Choroid plexus epithelial cell (primary cell): ENCODE measurements at regions not wholly inside any gene's neighbourhood (a gene's known extent, or its start where the extent isn't known, plus 50 kb on each side); places are given as distances from the start of the nearest gene placed in this dataset.

Experiments
- DNase-seq: peaks from one replicate; pipeline ENCODE4 v3.0.0-alpha.2; 2010; ENCODE audit warnings: low read depth
- H3K4me3 ChIP-seq: 2 replicates; pipeline ENCODE4 v1.5.1; 2011; ENCODE audit warnings: low read depth, mild to moderate bottlenecking, control low read depth, low read length, moderate library complexity
- TF ChIP-seq, protein P1 (sequence below): conservative IDR thresholded peaks from 2 replicates; pipeline ENCODE4 v1.5.1; 2011; ENCODE audit warnings: low read depth, mild to moderate bottlenecking, control low read depth, inconsistent platforms, low read length, moderate library complexity

- H3K4me3 ChIP-seq: no peak overlapping the region
- TF ChIP-seq, protein P1, sequence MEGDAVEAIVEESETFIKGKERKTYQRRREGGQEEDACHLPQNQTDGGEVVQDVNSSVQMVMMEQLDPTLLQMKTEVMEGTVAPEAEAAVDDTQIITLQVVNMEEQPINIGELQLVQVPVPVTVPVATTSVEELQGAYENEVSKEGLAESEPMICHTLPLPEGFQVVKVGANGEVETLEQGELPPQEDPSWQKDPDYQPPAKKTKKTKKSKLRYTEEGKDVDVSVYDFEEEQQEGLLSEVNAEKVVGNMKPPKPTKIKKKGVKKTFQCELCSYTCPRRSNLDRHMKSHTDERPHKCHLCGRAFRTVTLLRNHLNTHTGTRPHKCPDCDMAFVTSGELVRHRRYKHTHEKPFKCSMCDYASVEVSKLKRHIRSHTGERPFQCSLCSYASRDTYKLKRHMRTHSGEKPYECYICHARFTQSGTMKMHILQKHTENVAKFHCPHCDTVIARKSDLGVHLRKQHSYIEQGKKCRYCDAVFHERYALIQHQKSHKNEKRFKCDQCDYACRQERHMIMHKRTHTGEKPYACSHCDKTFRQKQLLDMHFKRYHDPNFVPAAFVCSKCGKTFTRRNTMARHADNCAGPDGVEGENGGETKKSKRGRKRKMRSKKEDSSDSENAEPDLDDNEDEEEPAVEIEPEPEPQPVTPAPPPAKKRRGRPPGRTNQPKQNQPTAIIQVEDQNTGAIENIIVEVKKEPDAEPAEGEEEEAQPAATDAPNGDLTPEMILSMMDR: no peak
Observed at GRCh38 chr10:78410046-78410965, 376.6 kb downstream of the RPS24 start.

DNA sequence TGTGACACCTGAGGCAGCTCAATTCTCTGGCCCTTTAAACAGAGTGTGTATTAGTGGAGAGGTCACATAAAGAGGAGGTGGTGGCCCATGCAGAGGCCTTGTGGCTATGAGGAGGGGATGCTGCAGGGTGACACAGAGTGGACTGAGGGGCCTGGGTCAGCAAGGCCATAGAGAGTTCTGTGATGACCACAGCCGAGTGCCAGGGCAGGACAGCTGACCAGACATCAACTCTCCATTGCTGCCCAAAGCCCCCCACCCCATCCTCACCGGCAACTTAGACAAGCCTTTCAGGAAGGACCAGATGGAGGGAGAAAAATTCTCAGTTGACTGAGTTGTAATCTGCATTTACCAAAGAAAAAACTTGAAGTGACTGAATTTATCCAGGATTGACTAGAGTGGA lies 378.1 kb downstream of the RPS24 start:
- TF ChIP-seq, protein P1: no peak
- no peak for DNase-seq
- no peak overlapping the region for H3K4me3 ChIP-seq

More at GRCh38 chr10:78410046-78410965, 376.6 kb downstream of the RPS24 start:
- no peak for DNase-seq

DNA sequence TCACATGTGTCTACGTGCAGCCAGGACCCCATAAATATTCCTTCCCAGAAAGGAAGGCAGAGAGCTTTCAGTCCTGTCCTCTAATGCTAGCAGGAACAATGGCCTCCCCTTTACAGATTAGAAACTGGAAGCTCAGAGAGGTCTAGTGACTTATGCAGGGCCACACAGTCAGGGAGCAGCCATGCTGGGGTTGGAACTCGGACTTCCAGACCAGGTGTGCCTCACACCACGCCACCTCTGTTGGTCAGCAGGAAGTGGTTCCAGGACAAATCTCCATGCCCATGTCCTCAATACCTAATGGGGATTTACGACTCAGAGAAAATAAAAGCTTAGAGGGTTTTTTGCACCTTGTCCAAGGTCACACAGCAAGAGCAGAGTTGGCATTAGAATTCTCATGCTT lies 378.9 kb downstream of the RPS24 start:
- TF ChIP-seq, protein P1: no peak
- H3K4me3 ChIP-seq: no peak overlapping the region
- DNase-seq: no peak

DNA sequence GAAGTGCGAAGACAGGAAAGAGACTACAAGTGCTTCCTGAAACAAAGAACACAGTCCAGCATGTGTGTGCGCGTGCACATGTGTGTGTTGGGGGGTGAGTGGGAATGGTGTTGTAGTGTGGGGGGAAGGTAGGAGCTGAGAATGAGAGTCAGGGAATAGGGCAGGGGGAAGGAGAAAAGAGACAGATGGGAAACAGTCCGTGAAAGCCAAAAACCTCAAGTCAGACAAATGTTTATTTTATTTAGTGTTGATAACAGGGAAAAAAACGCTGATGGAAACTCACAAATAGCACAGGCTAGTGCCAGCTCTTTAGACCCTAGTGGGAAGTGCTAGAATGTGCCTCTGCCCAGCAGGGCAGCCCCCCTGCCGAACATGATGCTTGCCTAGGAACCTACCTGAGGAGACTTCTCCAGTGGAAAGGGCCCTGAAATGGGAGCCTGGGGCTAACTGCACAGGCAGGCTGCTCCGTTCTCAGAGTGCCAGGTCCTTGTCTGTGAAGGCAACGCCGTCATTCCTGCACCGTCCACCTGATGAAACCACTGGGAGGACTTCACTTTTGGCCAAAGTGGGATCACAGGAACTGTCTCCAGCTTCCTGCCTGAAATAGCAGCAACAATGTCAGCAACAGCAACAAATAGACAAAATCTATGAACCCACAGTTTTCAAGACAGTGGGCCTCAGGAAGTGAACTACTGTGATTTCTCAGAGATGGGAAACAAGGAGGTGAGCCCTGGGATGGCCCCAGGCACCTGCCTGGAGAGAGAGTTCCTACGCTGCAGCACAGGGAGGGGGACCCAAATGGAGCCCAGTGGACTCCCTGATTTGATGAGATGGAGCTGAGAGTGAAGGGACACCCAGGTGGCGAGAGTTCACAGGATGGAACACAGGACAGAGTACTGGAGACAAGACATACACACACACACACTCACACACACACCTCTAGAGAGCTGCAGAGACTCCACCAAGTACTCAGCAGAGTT lies 379.7 kb downstream of the RPS24 start:
- no peak for DNase-seq
- TF ChIP-seq, protein P1: no peak

DNA sequence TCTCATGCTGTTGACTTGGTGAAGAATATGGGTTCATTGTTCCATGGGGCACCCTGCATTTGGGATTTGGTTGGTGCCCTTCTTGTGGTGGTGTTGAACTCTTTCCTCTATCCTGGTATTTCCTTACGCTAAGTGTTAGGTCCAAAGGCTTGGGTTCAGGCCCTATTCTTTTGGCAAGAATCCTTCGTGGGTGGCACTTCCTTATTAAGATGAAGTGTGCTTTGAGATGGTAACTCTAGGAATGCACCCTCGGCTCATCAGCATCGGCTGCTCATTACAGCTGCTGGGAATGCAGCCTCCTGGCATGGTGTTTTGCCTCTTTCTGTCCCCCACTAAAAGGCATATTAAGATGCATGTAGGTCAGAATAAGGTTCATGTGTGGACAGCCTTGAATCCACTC lies 380.7 kb downstream of the RPS24 start:
- no peak overlapping the region for H3K4me3 ChIP-seq
- TF ChIP-seq, protein P1: no peak
- DNase-seq: no peak

More for the DNA sequence above, 379.7 kb downstream of the RPS24 start:
- H3K4me3 ChIP-seq: no peak overlapping the region

- DNase-seq: no peak
- TF ChIP-seq, protein P1: no peak
- no peak overlapping the region for H3K4me3 ChIP-seq
Observed at GRCh38 chr10:78415111-78415510, 381.4 kb downstream of the RPS24 start.
